GM03348 (cell line): ENCODE measurements at regions not wholly inside any gene's neighbourhood (a gene's known extent, or its start where the extent isn't known, plus 50 kb on each side); places are given as distances from the start of the nearest gene placed in this dataset.
A peak's percentile ranks its signal among the peaks of the same experiment; 100 is the strongest.
"Not testable (repeated sequence)": the region's sequence is repeated elsewhere in the genome, so short reads cannot be mapped to it uniquely, and the experiment has no call there.

Experiments used
- DNase-seq: peaks from one replicate; pipeline ENCODE4 v3.0.0; 2012; ENCODE audit warnings: low spot score

DNA sequence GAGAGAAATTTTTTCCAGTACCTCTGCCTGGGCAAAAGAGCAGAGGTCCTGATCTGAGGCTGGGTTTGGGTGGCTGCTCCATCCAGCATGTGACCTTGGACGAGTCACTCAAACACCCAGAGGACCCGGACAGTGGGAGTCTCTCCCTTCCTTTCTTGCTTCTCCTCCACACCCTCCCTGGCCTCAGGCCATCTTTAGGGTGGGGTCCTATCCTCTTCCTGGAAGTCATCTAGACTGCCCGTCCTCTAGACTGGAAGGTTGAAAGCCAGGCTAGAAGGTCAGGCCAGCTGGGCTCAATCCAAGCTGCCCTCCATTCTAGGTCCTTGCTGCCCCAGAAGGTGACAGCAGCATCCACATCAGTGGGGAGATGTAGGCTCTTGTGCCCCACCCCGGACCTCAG, 599.5 kb downstream of the MATN1 start:
- no peak for DNase-seq

DNA sequence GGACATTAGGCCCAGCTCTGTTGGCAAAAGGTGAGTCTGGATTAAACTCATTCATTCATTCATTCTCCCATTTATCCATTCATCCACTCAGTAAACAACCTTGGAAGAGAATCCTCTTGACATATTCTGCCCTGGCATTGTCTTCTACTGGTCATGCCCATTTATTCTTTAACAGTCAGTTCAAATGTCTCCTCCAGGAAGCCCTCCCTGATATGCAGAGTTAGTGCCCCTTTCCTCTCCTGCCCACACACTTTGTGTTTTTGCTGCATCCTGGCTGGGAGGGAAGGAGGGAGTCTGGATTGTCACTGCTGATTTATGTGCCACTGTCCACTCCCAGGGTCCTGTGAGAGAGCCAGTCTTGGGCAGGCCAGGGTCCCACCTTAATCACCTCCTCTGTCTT, 600.3 kb downstream of the MATN1 start:
- no peak for DNase-seq

DNA sequence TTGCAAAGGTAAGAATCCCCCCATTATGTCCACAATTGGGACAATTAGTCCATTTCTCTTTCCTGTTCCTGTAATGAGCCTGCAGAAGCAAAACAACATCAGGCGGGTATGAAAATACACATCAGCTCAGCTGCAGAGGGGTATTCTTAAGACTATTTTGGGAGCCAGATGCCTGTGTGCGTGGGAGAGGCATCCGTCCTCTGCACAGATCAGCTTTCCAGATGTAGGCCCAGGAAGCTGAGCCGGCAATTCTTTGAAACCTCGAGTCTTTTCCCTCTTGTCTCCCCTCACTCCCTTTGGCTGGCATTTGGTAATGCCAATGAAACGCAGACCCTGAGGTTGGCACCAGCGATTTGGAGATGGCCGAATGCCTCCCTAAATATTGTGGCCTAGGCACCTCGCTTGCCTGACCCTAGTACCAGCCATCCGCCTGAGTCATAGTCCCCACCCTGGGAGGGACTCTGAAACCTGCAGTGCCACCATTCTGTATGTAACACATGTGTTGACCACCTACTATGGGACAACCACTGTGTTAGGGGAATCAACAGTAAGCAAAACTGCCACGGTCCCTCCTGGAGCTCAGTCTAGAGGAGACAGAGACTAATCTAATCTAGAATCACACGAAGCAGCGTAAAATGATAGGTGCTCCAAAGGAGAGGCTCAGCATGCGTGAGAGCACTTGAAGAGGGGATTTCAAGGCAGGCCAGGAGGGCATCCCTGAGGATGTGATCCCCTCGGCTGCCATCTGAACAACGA, 603.0 kb downstream of the MATN1 start:
- no peak for DNase-seq

DNA sequence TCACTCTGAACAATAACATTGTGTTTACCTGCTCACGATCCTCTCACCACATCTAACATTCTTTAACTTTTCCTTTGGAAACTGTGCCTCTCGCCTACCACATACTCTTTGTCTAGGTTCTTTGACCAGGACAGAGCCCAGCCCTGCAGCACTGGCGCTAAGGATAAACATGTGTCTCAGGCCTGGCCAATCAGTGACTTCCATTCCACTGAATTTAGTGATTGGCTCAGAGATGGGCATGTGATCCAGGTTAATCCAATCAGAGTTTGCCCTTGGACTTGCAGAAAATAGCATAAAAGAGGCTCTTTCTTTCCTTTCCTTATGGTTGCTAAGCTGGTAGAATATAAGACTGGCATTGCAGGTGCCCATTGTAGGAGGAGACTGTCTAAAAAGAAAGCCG, 605.7 kb downstream of the MATN1 start:
- no peak for DNase-seq

DNA sequence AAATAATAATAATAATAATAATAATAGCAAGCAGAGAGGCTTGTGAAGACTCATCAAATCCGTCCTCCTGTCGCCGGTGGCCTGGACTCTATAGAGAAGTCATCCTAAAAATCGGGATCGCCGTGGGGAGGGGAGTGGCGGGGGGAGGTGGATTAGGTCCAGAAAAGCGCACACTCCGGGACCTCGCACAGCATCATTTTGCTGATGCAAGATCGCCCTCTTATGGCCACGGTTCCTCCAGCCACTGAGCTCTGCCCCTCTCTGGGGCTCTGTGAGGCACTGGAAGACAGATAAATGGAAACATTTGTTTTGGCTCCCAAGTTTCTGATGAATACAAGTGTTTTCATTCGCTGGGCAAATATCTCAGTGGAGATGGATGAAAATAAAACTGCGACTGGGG, 612.0 kb downstream of the MATN1 start:
- peak; percentile 74 for DNase-seq

DNA sequence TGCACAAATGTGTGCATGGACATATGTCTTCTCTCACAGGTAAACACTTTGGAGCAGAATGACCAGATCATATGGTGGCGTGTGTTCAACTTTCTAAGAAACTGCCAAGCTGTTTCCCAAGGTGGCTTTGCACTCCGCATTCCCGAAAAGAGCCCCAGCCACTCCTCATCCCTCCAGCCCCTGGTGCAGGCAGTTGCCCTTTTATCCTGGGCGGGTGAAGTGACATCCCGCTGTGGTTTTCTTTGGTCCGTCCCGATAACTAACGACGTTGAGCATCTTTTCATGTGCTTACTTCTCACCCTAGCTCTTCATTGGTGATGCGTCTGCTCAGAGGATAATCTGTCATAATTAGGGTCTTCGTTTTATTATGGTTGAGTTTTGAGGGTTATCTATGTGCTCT, 612.5 kb downstream of the MATN1 start:
- DNase-seq, result no peak

DNA sequence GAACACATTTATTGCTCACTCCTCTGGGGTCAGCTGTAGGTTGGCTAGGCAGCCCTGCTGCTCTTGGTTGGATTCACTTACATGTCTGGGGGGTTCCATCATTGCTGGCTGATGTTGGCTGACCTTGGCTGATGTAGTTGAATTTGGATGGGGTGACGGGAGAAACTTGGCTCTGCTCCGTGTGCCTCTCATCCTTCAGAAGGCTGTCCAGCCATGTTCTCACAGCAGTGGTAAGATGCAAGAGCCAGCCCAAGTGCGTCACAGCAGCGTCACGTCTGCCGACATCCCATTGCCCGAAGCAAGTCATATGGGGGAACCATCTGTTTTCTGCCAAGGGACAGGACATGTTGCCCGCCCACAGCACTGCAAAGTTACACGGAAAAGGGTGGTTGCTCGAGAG, 613.5 kb downstream of the MATN1 start:
- DNase-seq, result no peak

DNA sequence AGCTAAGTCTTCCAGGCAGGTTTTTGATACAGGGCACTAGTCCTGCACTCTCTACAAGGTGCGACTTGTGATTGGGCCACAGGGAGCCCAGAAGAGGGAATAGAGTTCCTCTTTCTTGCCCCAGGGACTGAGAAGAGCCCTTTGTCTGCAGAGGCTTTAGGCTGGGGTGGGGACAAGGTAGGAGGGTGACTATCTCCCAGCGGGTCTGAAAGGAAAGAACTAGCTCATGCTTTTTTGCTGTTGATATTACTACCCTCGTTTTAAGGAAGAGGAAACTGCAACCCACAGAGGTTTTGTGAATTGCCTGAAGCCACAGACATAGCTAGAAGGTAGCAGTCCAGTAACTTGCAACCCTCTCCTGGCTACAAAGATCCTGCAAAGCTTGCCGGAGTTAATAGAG, 615.2 kb downstream of the MATN1 start:
- no peak for DNase-seq

DNA sequence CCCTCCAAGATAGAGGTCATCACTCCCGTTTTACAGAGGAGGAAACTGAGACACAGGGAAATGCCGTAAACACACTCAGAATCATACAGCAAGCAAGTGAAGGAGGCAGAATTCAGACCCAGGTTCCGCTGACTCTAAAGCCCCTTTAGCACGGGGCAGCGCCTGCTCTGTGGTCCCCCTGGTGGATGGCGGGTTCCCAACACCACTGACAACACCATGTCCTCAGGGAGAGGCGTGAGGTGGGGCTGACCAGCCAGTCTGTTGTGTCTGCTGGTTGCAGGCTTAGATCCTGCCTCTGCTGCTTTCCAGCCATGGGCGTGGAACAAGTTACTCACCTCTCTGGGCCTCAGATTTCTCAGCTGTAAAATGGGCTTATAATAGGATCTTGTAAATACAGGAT, 617.3 kb downstream of the MATN1 start:
- peak; percentile 55 for DNase-seq

DNA sequence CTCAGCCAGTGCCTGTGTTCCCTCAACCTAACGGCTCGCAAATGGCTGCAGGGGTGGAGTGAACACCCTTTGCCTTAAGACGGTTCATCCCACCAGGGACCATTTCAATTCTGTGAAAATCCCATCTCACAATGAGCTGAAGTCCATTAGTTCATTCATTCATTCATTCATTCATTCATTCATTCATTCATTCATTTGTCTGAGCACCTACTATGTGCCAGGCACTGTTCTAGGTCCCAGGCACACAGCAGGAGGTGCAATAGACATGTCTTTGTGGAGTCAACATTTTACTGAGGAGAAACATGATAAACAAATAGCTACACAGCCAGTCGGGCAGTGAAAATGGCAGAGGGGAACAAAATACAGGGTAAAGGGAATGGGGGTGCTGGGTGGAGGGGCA, 618.8 kb downstream of the MATN1 start:
- DNase-seq, result no peak

DNA sequence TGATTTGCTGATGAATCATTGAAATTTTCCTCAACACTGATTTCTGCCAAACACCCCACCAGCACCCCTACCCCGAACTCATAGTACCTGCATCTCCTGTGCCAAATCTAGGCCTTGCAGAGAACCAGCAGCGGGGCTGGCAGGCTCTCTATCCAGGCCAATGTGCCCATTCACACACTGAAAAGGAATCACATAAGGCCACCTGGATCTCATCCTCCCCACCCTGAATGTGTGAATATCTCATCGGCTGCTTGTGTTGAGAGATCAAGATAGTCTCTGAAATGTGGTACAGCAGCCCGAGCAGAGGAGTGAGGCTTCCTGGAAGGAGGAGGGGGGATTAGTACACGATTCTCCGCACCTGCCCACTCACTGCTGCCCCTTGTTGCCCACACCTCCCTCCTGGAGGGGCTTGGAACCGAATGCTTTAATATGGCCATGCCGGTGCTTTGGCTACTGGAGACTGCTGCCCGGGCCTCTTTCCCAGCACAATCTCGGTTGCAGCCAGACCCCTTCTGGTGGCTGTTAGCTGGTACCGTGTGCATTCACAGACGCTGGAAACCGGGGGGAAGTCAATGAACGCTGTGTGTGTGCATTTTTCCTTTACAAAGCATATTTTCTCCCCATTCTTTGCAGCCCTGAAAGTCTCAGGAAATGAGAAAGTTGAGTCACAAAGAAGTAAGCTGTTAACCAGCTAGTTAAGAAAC, 619.5 kb downstream of the MATN1 start:
- no peak for DNase-seq

DNA sequence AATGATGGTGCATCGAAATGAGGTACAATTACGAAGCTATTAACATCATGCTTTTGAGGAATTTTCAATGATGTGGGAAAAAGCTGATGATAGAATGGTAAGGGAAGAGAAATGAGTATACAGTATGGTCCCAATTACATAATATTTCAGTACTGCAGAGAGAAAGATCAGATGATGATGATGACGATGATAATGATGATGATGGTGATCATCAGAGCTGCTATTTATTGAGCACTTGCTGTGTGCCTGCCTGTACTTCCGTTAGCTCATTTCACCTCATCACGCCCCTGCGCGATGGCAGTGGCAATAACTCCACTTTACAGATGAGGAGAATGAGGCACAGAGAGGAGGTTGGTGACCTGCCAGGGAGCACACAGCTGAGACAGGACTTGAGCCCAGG, 620.8 kb downstream of the MATN1 start:
- no peak for DNase-seq

DNA sequence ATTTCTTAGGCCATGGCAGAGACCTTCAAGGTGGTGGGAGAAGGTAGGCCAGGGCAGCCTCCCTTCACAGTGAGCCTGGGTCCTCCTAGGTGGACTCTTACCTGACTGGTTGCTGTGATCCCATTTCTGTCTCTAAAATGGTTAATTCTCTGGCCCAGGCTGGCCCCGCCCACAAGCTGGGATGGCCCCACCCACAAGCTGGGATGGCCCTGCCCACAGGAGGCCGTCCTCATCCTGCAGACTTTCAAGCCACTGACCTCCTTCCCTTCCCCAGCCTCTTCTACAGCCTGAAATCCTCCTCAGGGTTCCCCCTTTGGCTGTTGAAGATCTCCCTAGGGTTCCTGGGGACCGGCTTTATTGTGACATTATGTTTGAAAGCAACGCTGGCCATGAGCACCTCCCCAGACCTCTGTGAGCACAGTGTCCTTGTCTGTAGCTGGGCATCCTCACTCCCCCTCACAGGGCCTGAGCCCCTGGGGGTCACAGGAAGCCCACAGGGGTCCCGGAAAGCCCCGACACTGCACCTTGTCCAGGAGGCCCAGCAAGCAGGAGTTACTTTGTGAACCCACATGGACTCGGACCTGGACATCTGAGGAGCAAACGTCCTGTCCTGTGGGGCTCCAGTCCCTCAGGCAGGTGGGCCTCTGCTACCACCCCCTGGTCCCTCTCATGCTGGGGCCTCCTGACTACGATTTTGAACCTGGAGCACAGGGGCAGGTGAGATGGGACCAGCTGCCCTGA, 621.7 kb downstream of the MATN1 start:
- peak; percentile 28 for DNase-seq

DNA sequence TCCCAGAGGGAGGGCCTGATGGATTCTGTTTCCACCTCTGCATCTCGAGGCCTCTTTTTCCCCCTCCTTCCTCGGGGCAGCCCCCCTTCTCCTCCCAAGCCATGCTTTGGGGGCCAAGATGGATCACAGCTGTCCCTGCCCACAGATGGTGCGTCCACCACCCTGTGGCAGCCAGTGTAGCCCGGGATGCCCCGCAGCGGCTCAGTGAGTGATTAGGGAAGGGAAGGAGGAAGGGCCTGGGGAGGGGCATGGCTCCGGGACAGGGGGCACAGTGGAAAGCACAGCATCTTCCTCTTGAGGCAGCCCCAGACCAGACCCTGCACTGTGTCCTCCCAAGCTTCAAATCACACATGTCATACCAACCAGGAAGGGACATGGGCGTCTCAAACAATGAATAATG, 622.4 kb downstream of the MATN1 start:
- no peak for DNase-seq

DNA sequence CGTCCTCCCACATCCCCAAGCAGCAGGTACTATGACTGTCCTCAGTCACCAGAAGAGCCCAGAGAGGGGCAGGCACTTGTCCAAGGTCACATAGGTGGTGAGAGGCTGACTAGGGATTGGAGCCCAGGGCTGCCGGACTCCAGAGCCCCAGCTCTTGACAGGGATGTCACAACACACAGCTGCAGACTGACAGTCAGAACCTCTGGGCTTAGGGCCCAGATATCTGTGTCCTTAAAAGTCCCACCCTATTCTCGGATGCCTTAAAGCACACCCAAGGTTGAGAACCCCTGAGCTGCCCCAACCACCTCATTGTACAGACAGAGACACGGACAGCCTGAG, 622.9 kb downstream of the MATN1 start:
- DNase-seq, result no peak

DNA sequence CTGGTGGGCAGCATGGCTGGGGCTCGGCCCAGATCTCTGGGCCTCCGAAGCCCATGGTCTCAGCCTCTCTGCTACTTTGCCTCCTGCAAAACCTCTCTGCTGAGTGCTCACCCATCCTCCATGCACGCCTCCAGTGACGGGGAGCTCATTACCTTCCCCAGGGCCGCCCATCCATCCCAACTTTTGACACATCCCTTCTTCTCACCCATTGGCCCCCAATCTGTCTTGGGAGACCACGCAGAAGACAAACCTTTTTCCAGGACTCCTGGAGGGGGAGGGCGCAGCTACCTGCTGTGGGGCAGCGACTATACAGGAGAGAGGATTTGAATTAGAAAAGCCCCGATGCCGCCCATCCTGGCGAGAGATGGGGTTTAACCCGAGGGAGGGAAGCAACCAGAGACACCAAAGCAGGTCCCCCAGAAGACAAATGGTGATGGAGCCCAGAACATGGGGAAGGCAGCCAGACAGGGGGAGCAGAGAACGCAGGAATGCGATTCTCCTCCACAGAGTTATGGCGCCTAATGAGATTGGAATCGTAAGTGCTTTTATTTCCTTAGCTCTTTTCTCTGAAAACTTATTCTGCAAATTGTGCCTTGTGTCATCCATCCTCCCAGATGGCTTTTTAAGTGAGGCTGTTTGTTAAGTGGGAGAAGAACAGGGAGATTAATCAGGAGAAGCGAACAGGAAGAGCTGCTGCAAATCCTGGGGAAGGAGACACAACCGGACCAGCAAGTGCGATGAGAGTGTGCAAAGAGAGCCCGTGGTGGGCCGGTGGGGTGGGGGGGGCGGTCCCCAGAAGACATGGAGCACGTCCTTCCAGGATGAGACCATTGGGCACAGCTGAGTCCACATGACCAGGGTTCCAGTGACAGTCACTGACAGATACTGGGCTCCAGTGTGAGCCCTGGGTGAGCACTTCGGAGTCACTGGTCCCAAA, 623.5 kb downstream of the MATN1 start:
- no peak for DNase-seq

DNA sequence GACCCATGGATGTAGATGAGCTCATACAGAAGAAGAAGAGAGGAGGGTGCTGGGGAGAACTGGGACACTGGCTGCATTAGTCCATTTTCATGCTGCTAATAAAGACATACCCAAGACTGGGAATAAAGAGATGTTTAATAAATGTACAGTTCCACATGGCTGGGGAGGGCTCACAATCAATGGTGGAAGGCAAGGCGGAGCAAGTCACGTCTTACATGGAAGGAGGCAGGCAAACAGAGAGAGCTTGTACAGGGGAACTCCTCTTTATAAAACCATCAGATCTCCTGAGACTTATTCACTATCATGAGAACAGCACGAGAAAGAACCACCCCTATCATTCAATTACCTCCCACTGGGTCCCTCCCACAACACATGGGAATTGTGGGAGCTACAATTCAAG, 625.5 kb downstream of the MATN1 start:
- not testable (repeated sequence) for DNase-seq

DNA sequence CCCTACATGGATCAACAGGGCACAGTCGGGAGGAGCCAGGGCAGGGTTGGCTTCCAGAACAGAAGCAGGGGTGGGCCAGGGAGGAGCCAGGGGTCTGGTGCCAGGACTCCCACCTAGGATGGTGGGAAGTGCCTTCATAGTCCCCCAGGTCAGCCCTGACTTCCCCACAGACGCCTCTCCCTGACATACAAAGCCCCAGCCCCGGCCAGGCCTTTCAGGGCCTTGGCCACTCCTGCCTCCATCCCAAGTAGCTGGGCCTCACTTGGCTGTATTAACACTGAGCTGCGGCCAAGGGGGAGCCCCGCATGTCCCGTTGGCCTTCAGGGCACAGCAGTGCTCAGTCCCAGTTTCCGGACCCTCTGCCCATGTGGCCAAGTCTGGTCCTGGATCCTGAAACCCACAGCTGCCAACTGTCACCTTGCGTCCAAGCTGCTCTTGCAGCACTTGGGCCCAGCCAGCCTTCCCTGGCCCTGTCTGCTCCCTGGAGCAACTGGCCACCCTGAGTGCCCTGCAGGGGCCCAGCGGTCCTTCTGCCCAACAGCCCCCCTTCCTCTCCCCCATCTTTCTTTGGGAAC, 627.8 kb downstream of the MATN1 start:
- DNase-seq, result no peak

DNA sequence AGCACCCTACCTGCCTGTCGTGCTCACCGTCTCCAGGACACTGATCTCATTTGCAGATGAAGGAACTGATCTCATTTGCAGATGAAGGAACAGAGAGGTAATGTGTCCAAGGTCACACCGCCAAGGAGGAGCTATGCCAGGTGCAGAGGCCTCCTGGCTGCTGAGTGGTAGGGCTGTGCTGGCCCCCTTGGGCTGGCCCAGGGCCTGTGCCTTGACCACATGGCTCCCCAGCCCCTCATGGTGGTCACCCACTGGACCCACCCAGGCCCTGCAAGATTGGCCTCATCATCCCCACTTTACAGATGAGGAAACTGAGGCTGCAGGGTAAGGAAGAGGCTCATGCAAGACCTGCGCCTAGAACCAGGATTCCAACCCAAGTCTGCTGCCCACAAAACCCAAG, 628.3 kb downstream of the MATN1 start:
- DNase-seq, result no peak

DNA sequence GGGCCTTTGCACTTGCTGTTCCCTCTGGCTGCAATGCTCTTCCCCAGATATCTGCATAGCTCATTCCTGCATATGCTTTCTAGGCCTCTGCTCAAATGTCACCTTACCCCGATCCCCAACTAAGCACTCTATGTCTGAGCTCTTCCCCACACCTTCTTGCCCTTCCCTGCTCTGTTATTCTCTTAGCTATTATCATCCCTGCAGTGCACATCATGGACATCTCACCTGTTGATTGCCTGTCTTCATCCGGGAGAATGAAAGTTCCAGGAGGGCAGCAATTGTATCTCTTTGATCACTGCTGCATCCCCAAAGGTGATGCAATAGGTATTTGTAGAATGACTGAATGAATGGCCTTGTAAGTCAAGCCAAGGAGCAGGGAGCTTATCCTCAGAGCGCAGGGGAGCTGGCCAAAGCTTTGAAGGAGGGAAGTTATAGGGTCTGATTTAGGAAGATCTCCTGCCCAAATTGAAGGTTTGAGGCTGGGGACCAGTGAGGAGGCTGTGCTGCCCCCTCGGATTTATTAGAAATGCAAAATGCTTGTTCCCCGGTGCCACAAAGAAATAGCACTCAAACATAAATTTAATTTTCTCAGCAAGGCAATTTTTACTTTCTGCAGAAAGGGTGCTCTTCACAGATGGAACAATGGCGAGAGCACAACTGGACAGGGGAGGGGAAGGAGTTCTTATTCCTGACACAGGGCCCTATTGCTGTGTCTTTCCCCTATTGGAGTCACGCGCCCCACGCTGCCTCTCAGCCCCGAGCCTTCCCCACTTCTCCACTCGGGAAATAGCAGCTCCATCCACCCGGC, 631.1 kb downstream of the MATN1 start:
- no peak for DNase-seq
